ENCODE measurements at regions not wholly inside any gene's neighbourhood (a gene's known extent, or its start where the extent isn't known, plus 50 kb on each side); places are given as distances from the start of the nearest gene placed in this dataset.

DNA sequence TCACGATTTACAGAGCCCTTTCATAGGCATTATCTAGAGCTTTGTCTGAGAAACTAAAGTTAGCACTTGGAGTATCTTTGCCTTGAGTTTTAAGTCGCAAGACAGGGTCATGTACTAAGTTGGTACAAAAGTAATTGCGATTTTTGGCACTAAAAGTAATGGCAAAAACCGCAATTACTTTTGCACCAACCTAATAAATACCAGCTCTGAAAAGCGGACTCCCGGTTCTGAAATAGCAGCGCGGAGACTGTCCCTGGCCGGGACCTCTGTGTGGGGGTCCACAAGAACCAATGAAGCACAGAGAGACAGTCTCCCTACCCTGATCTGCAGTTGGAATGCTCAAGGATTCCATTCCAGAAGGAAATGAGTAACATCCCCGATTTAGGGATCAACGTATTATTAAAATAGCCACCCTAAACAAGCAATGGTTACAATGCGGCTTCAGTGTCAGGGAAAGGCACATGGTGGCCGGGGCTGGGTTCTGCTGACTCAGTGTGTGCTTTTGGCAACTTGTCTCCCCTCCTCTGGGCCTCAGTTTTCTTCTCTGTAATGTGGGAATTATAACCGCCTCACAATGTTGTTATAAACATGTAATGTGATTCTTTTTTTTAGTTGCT is 150.3 kb upstream of the MCTP2 start:
- H3K4me3 Mint-ChIP-seq, result no peak overlapping the region
- H3K27ac ChIP-seq (ENCODE audit: low read depth, low read length), result no peak overlapping the region
- TF ChIP-seq, protein P1, sequence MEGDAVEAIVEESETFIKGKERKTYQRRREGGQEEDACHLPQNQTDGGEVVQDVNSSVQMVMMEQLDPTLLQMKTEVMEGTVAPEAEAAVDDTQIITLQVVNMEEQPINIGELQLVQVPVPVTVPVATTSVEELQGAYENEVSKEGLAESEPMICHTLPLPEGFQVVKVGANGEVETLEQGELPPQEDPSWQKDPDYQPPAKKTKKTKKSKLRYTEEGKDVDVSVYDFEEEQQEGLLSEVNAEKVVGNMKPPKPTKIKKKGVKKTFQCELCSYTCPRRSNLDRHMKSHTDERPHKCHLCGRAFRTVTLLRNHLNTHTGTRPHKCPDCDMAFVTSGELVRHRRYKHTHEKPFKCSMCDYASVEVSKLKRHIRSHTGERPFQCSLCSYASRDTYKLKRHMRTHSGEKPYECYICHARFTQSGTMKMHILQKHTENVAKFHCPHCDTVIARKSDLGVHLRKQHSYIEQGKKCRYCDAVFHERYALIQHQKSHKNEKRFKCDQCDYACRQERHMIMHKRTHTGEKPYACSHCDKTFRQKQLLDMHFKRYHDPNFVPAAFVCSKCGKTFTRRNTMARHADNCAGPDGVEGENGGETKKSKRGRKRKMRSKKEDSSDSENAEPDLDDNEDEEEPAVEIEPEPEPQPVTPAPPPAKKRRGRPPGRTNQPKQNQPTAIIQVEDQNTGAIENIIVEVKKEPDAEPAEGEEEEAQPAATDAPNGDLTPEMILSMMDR (conservative IDR thresholded peaks at IDR 0.05), result no peak

DNA sequence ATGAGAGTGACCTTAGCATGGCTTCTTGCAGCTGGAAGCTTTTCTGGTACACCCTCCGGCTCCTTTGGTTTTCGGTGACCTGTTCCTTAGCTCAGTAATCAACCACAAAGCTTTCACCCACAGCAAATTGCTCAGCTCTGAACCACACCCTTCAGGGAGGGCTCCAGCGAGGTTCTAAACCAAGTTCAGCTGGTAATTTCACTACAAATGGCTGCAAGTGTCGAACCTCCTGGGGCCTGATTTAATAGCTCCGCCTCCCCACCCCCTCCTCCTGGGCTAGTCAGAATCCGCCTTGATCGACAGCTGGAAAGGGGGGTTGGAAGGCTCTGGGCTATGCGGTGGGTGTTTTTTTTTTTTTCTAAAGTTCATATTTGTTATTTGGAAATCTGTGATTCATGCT is 150.9 kb upstream of the MCTP2 start:
- Histone ChIP-seq H3K36me3 (ENCODE audit: control insufficient read depth, insufficient read depth, low read length) (no peaks in the 10 kb centered on the region), H3K27me3 (ENCODE audit: control insufficient read depth, insufficient read depth, low read length, poor library complexity, severe bottlenecking) (no peaks in the 10 kb centered on the region), H3K9me3 (ENCODE audit: control insufficient read depth, low read length) (no peaks in the 10 kb centered on the region), H3K27ac (ENCODE audit: low read depth, low read length) (no peak overlapping the region), H3K4me3 (ENCODE audit: low read length) (no peak overlapping the region), H3K4me1 (ENCODE audit: control insufficient read depth, insufficient read depth, low read length) (no peaks in the 10 kb centered on the region), H3K9ac (ENCODE audit: extremely low read depth, low read length, poor library complexity, severe bottlenecking) (no peak overlapping the region)
- WGBS, 2 experiments (ENCODE audit: insufficient coverage in 1 of 2, insufficient read length in 1 of 2), result 66 to 100% methylated on average over 1 to 8 of the region's 8 CpGs
- peaks cover 6% of the 10 kb centered on the region for H3K27me3 Mint-ChIP-seq (ENCODE audit: insufficient read depth)
- peak; percentile 73 for DNase-seq
- peaks cover 9% of the 10 kb centered on the region for H3K4me1 Mint-ChIP-seq
- TF ChIP-seq, protein P1 (conservative IDR thresholded peaks at IDR 0.05), result no peak
- no peak overlapping the region for H3K27ac Mint-ChIP-seq
- H3K4me3 Mint-ChIP-seq, result no peak overlapping the region
- no peaks in the 10 kb centered on the region for H3K36me3 Mint-ChIP-seq (ENCODE audit: low read depth)
- no peaks in the 10 kb centered on the region for H3K9me3 Mint-ChIP-seq

More for the DNA sequence above, 150.3 kb upstream of the MCTP2 start:
- no peak for DNase-seq
- no peaks in the 10 kb centered on the region for H3K9me3 Mint-ChIP-seq
- Histone ChIP-seq H3K4me1 (ENCODE audit: control insufficient read depth, insufficient read depth, low read length) (no peaks in the 10 kb centered on the region), H3K4me3 (ENCODE audit: low read length) (no peak overlapping the region), H3K27me3 (ENCODE audit: control insufficient read depth, insufficient read depth, low read length, poor library complexity, severe bottlenecking) (no peaks in the 10 kb centered on the region), H3K36me3 (ENCODE audit: control insufficient read depth, insufficient read depth, low read length) (no peaks in the 10 kb centered on the region), H3K9me3 (ENCODE audit: control insufficient read depth, low read length) (no peaks in the 10 kb centered on the region), H3K9ac (ENCODE audit: extremely low read depth, low read length, poor library complexity, severe bottlenecking) (no peak overlapping the region)
- no peak overlapping the region for H3K27ac Mint-ChIP-seq
- H3K4me1 Mint-ChIP-seq, result peaks cover 8% of the 10 kb centered on the region
- WGBS, 2 experiments (ENCODE audit: insufficient coverage in 1 of 2, insufficient read length in 1 of 2), result 90 to 91% methylated on average over 6 to 14 of the region's 14 CpGs
- peaks cover 6% of the 10 kb centered on the region for H3K27me3 Mint-ChIP-seq (ENCODE audit: insufficient read depth)
- no peaks in the 10 kb centered on the region for H3K36me3 Mint-ChIP-seq (ENCODE audit: low read depth)

DNA sequence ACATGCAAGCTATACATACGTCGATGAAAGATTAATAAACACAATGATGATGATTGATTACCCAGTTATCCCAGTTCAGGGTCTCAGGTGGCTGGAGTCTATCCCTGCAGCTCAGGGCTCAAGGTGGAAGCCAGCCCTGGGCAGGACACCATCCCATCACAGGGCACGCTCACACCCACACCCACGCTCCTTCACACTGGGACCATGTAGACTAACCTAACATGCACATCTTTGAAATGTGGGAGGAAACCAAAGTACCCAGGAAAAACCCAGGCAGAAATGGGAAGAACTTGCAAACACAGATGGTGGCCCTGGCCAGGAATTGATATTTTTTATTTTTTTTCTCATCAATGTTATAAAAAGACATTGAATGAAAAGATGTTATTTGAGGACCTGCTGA is 151.4 kb upstream of the MCTP2 start:
- Mint-ChIP-seq H3K4me3 (no peak overlapping the region), H3K4me1 (peaks cover 14% of the 10 kb centered on the region), H3K9me3 (no peaks in the 10 kb centered on the region), H3K27ac (no peak overlapping the region), H3K36me3 (ENCODE audit: low read depth) (no peaks in the 10 kb centered on the region), H3K27me3 (ENCODE audit: insufficient read depth) (peaks cover 10% of the 10 kb centered on the region)
- Histone ChIP-seq H3K4me1 (ENCODE audit: control insufficient read depth, insufficient read depth, low read length) (no peaks in the 10 kb centered on the region), H3K9ac (ENCODE audit: extremely low read depth, low read length, poor library complexity, severe bottlenecking) (no peak overlapping the region), H3K9me3 (ENCODE audit: control insufficient read depth, low read length) (no peaks in the 10 kb centered on the region), H3K27ac (ENCODE audit: low read depth, low read length) (no peak overlapping the region), H3K36me3 (ENCODE audit: control insufficient read depth, insufficient read depth, low read length) (no peaks in the 10 kb centered on the region), H3K4me3 (ENCODE audit: low read length) (no peak overlapping the region), H3K27me3 (ENCODE audit: control insufficient read depth, insufficient read depth, low read length, poor library complexity, severe bottlenecking) (peaks cover 4% of the 10 kb centered on the region)
- 96 to 100% methylated on average over 2 to 4 of the region's 4 CpGs for WGBS, 2 experiments (ENCODE audit: insufficient coverage in 1 of 2, insufficient read length in 1 of 2)
- DNase-seq, result no peak
- TF ChIP-seq, protein P1 (conservative IDR thresholded peaks at IDR 0.05), result no peak

Measured in endodermal cell (in vitro differentiated cells).